ENCODE measurements at regions not wholly inside any gene's neighbourhood (a gene's known extent, or its start where the extent isn't known, plus 50 kb on each side); places are given as distances from the start of the nearest gene placed in this dataset.

- no peak overlapping the region for H3K27ac Mint-ChIP-seq
- no peak for DNase-seq (ENCODE audit: extremely low spot score, unreplicated experiment)
Observed at GRCh38 chr1:14516974-14517840, 81.3 kb upstream of the KAZN start.

GRCh38 chr1:14517841-14518180 lies 80.7 kb upstream of the KAZN start:
- Mint-ChIP-seq H3K4me1 (ENCODE audit: unreplicated experiment) (peaks cover 5% of the 10 kb centered on the region), H3K27me3 (peaks cover 2% of the 10 kb centered on the region), H3K4me3 (no peak overlapping the region), H3K27ac (no peak overlapping the region), H3K36me3 (no peaks in the 10 kb centered on the region), H3K9me3 (no peaks in the 10 kb centered on the region)
- no peak for TF ChIP-seq CTCF (conservative IDR thresholded peaks at IDR 0.05)
- no peak for DNase-seq (ENCODE audit: extremely low spot score, unreplicated experiment)

More at GRCh38 chr1:14516974-14517840, 81.3 kb upstream of the KAZN start:
- H3K4me3 Mint-ChIP-seq = no peak overlapping the region
- no peaks in the 10 kb centered on the region for H3K9me3 Mint-ChIP-seq
- peaks cover 2% of the 10 kb centered on the region for H3K27me3 Mint-ChIP-seq
- peaks cover 5% of the 10 kb centered on the region for H3K4me1 Mint-ChIP-seq (ENCODE audit: unreplicated experiment)
- H3K36me3 Mint-ChIP-seq = no peaks in the 10 kb centered on the region
- TF ChIP-seq CTCF (conservative IDR thresholded peaks at IDR 0.05) = no peak

DNA sequence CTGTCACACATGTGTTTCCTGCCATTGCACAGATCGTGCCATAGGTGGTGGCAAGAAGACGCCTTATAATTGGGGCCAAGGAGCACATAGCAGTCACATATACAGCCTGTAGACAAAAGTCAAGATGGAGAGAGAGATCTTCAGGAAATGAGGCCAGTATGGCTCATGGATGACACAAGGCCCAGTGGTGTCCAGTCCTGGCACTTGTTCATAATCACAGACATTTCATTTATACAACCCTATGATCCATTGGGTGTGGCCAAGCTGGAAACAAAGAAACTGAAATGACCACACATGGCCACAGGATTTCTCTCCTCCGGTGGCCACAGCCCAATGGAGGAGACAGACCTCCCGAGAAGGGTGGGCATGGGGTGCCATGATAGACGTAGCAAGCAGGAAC lies 78.5 kb upstream of the KAZN start:
- TF ChIP-seq CTCF (conservative IDR thresholded peaks at IDR 0.05) = no peak
- no peak overlapping the region for H3K27ac Mint-ChIP-seq
- no peaks in the 10 kb centered on the region for H3K36me3 Mint-ChIP-seq
- H3K4me3 Mint-ChIP-seq = no peak overlapping the region
- no peak for DNase-seq (ENCODE audit: extremely low spot score, unreplicated experiment)
- H3K4me1 Mint-ChIP-seq (ENCODE audit: unreplicated experiment) = peaks cover 5% of the 10 kb centered on the region
- H3K9me3 Mint-ChIP-seq = no peaks in the 10 kb centered on the region
- H3K27me3 Mint-ChIP-seq = peaks cover 2% of the 10 kb centered on the region

GRCh38 chr1:14520514-14521163 lies 77.8 kb upstream of the KAZN start:
- H3K27ac Mint-ChIP-seq = no peak overlapping the region
- H3K27me3 Mint-ChIP-seq = peaks cover 2% of the 10 kb centered on the region
- peaks cover 5% of the 10 kb centered on the region for H3K4me1 Mint-ChIP-seq (ENCODE audit: unreplicated experiment)
- TF ChIP-seq CTCF (conservative IDR thresholded peaks at IDR 0.05) = no peak
- DNase-seq (ENCODE audit: extremely low spot score, unreplicated experiment) = no peak
- H3K9me3 Mint-ChIP-seq = no peaks in the 10 kb centered on the region
- no peaks in the 10 kb centered on the region for H3K36me3 Mint-ChIP-seq
- H3K4me3 Mint-ChIP-seq = no peak overlapping the region

DNA sequence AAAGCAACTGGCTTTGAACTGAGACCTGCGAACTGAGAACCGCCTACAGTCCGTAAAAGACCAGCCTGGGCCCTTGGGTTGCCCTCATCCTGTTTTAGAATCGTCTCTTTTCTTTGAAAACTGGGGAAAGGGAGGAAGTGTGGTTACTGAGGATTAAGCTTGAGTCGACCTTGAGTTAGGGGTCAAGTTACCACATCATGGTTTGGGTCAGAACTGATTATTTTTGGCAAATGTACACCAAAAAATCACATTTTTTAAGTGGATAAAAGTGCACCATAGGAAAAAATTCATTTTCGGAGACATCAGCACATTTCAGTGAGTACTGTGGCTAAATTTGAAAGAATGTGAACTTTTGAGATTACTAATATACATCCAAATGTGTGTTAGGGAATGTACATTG lies 76.9 kb upstream of the KAZN start:
- Mint-ChIP-seq H3K27me3 (no peaks in the 10 kb centered on the region), H3K4me1 (ENCODE audit: unreplicated experiment) (peaks cover 5% of the 10 kb centered on the region), H3K4me3 (no peak overlapping the region), H3K36me3 (no peaks in the 10 kb centered on the region), H3K9me3 (no peaks in the 10 kb centered on the region), H3K27ac (no peak overlapping the region)
- no peak for DNase-seq (ENCODE audit: extremely low spot score, unreplicated experiment)
- no peak for TF ChIP-seq CTCF (conservative IDR thresholded peaks at IDR 0.05)

Measured in type B pancreatic cell (in vitro differentiated cells).